HepG2 (cell line): ENCODE measurements at regions not wholly inside any gene's neighbourhood (a gene's known extent, or its start where the extent isn't known, plus 50 kb on each side); places are given as distances from the start of the nearest gene placed in this dataset.

Experiments
- ATAC-seq: fragments of 200-7000 bp; cut with Tn5 transposase; 3 replicates; pipeline ENCODE4 v1.9.1; 2020; ENCODE audit warnings: mild to moderate bottlenecking, moderate library complexity
- BruUV-seq: library from RNA; stranded (reverse); fragments of 400-500 nt; replicated peaks from 2 replicates; lab custom pipeline; 2021; lab: Mats Ljungman, UMichigan
- CTCF ChIA-PET: fragments of 300-600 bp; formaldehyde crosslinking; extraction: SDS; loops from one replicate; lab custom pipeline; 2021; ENCODE audit warnings: low total read pairs, inconsistent platforms, low intra/inter-chr PET ratio; lab: Yijun Ruan, JAX
- POLR2A ChIA-PET: fragments of 350-600 bp; sonication (Branson Sonifier 250); formaldehyde crosslinking; loops from one replicate; lab custom pipeline; 2020; ENCODE audit warnings: antibody characterized with exemption, inconsistent platforms; lab: Yijun Ruan, JAX
- DNase-seq: peaks from one replicate; pipeline ENCODE4 v3.0.0-alpha.2; 2015; ENCODE audit warnings: low spot score
- FAIRE-seq: peaks from 3 replicates; lab custom pipeline; 2011; peaks lifted over from hg19 to GRCh38; lab: Jason Lieb, UNC
- H2AFZ ChIP-seq: one replicate; pipeline ENCODE4 v1.6.1; 2011; ENCODE audit warnings: low read length, inconsistent platforms
- H3K27ac ChIP-seq: fragments of 300-600 bp; 3 replicates; pipeline ENCODE4 v1.8.0; 2011; ENCODE audit warnings: mixed run types, mild to moderate bottlenecking, mixed read lengths, low read length, inconsistent platforms; ENCODE audit not compliant: insufficient read depth; ENCODE audit errors: extremely low read length
- H3K27me3 ChIP-seq, 2 experiments: fragments of 200-600 bp in 1 of 2; 2 replicates in 1 of 2; 3 replicates in 1 of 2; pipeline versions ENCODE4 v1.6.0 to v1.8.0; 2011; ENCODE audit warnings: low read length in 2 of 2, mild to moderate bottlenecking in 2 of 2, moderate library complexity in 2 of 2, inconsistent platforms in 1 of 2; ENCODE audit not compliant: insufficient read depth in 2 of 2, control insufficient read depth in 1 of 2
- H3K36me3 ChIP-seq, 2 experiments: fragments of 200-600 bp in 1 of 2; replicated peaks in 1 of 2; 2 replicates in 1 of 2; 3 replicates in 1 of 2; pipeline versions ENCODE4 v1.5.1 to v1.8.0; 2011; ENCODE audit warnings: low read length in 2 of 2, inconsistent platforms in 1 of 2; ENCODE audit not compliant: insufficient read depth in 2 of 2, control insufficient read depth in 1 of 2
- H3K4me1 ChIP-seq: 2 replicates; pipeline ENCODE4 v1.5.1; 2012; ENCODE audit warnings: low read length, inconsistent platforms; ENCODE audit not compliant: insufficient read depth
- H3K4me2 ChIP-seq: 2 replicates; pipeline ENCODE4 v1.6.0; 2011; ENCODE audit warnings: low read depth, low read length, inconsistent platforms
- H3K4me3 ChIP-seq, 3 experiments: fragments of 200-600 bp in 1 of 3; sonication (generic), shearing (Covaris generic) in 1 of 3; replicated peaks in 1 of 3; 2 replicates each; pipeline ENCODE4 v1.5.1; 2011 to 2016; ENCODE audit warnings: low read length in 3 of 3, inconsistent platforms in 2 of 3, low read depth in 2 of 3, mild to moderate bottlenecking in 2 of 3, control low read depth in 1 of 3, mixed read lengths in 1 of 3; ENCODE audit not compliant: insufficient read depth in 1 of 3
- H3K79me2 ChIP-seq: one replicate; pipeline ENCODE4 v1.6.1; 2011; ENCODE audit warnings: low read length, inconsistent platforms; ENCODE audit not compliant: insufficient read depth
- H3K9ac ChIP-seq: 2 replicates; pipeline ENCODE4 v1.6.0; 2011; ENCODE audit warnings: mild to moderate bottlenecking, low read depth, low read length, inconsistent platforms; ENCODE audit not compliant: insufficient read depth
- H3K9me3 ChIP-seq: 2 replicates; pipeline ENCODE4 v1.5.1; 2012; ENCODE audit warnings: mild to moderate bottlenecking, low read length
- H4K20me1 ChIP-seq: 2 replicates; pipeline ENCODE4 v1.6.0; 2011; ENCODE audit warnings: inconsistent platforms, mild to moderate bottlenecking, low read length, moderate library complexity; ENCODE audit not compliant: insufficient read depth
- HNRNPUL1 ChIP-seq: fragments of 200-400 bp; formaldehyde crosslinking; IDR thresholded peaks from 2 replicates; pipeline ENCODE4 v1.6.1; 2017; ENCODE audit warnings: low read depth, mild to moderate bottlenecking, low read length, moderate library complexity
- ZNF615 ChIP-seq: sonication (generic); formaldehyde crosslinking; IDR thresholded peaks from 2 replicates; pipeline ENCODE4 v1.5.0; 2020; ENCODE audit warnings: mild to moderate bottlenecking, missing genetic modification reagents, borderline replicate concordance
- WGBS: methylation state at CpG from one replicate; pipeline ENCODE4 v1.1.6; 2017; ENCODE audit warnings: low lambda C conversion rate; 5-methylcytosine and 5-hydroxymethylcytosine counted together
- in situ Hi-C: cut with HindIII; loops from 2 replicates; pipeline ENCODE4 v1.10.0; 2017; ENCODE audit warnings: low pct_unique_long_range_greater_than_20kb; ENCODE audit not compliant: extremely low pct_ligation_motif_present
- intact Hi-C: fragments of 100-400 bp; cut with micrococcal nuclease; formaldehyde crosslinking; loops from one replicate; pipeline ENCODE4 v1.10.0; 2022; ENCODE audit not compliant: unreplicated experiment
- TF ChIP-seq, protein P1 (sequence below): sonication (generic); formaldehyde crosslinking; IDR thresholded peaks from 2 replicates; pipeline ENCODE4 v1.4.0; 2020; ENCODE audit warnings: mild to moderate bottlenecking, missing genetic modification reagents
- TF ChIP-seq, protein P2 (sequence below): sonication (generic); formaldehyde crosslinking; IDR thresholded peaks from 2 replicates; pipeline ENCODE4 v1.8.1; 2023; ENCODE audit warnings: mild to moderate bottlenecking, moderate library complexity, missing genetic modification reagents
- TF ChIP-seq, protein P3 (sequence below): sonication (generic); formaldehyde crosslinking; IDR thresholded peaks from 2 replicates; pipeline ENCODE4 v1.5.0; 2020; ENCODE audit warnings: mild to moderate bottlenecking, missing genetic modification reagents, borderline replicate concordance
- TF ChIP-seq, protein P4 (sequence below): sonication (generic); formaldehyde crosslinking; IDR thresholded peaks from 2 replicates; pipeline ENCODE4 v1.5.1; 2020; ENCODE audit warnings: missing genetic modification reagents, mild to moderate bottlenecking, borderline replicate concordance

DNA sequence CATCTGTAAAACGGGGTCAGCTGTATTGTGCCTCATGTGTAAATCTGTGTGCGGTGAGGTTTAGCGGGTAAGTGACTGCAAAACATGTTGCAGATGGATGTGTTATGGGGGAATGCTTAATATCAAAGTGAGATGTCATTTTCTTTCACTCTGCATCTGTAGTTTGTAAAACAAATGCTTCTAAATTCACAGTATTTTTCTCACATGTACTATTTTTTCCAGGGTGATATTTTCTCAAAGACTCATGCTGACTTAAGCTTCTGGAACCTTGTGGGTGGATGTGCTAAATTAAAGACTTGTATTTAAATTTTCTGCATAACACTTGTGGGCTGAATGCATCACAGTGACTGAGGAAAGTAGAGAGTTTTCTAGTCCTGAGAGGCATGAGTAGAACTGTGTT is 115.2 kb upstream of the TP63 start:
- in situ Hi-C loops: no loop called here
- H3K4me2 ChIP-seq: no peak overlapping the region

More for the DNA sequence above, 115.2 kb upstream of the TP63 start:
- no peak overlapping the region for H2AFZ ChIP-seq
- no peak overlapping the region for H3K9ac ChIP-seq
- H3K9me3 ChIP-seq: peaks cover 15% of the 10 kb centered on the region
- ChIA-PET CTCF (no interaction called here), POLR2A (no interaction called here)
- ATAC-seq (no peak), FAIRE-seq (no peak), DNase-seq (no peak)
- no peaks in the 10 kb centered on the region for H3K4me1 ChIP-seq
- no peak overlapping the region for H3K27ac ChIP-seq
- intact Hi-C loops: no loop called here
- no peak overlapping the region for H3K4me3 ChIP-seq
- H4K20me1 ChIP-seq: no peaks in the 10 kb centered on the region
- H3K79me2 ChIP-seq: no peaks in the 10 kb centered on the region
- 2% methylated on average over 3 of the region's 3 CpGs for whole genome bisulfite sequencing
- no peaks in the 10 kb centered on the region for H3K36me3 ChIP-seq
- no TSS peak for BruUV-seq
- no peaks in the 10 kb centered on the region for H3K27me3 ChIP-seq
- no peak for TF ChIP-seq HNRNPUL1
- TF ChIP-seq, protein P1, sequence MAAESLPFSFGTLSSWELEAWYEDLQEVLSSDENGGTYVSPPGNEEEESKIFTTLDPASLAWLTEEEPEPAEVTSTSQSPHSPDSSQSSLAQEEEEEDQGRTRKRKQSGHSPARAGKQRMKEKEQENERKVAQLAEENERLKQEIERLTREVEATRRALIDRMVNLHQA (CRISPR knock-in tag): no peak
- TF ChIP-seq, protein P2, sequence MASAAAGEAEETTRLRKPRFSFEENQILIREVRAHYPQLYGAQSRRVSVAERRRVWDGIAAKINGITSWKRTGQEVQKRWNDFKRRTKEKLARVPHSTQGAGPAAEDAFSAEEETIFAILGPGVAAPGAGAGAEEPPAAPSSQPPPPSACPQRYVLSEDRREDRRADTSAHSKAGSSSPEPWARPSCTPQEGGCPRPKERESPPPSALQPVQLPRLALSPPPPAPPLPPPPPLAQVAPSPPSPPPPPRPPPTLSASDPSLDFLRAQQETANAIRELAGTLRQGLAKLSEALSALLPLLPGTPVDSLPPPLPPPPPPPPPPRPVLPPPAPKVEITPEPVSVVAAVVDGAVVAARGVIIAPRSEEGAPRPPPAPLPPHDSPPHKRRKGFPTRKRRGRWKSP: no peak
- TF ChIP-seq, protein P3, sequence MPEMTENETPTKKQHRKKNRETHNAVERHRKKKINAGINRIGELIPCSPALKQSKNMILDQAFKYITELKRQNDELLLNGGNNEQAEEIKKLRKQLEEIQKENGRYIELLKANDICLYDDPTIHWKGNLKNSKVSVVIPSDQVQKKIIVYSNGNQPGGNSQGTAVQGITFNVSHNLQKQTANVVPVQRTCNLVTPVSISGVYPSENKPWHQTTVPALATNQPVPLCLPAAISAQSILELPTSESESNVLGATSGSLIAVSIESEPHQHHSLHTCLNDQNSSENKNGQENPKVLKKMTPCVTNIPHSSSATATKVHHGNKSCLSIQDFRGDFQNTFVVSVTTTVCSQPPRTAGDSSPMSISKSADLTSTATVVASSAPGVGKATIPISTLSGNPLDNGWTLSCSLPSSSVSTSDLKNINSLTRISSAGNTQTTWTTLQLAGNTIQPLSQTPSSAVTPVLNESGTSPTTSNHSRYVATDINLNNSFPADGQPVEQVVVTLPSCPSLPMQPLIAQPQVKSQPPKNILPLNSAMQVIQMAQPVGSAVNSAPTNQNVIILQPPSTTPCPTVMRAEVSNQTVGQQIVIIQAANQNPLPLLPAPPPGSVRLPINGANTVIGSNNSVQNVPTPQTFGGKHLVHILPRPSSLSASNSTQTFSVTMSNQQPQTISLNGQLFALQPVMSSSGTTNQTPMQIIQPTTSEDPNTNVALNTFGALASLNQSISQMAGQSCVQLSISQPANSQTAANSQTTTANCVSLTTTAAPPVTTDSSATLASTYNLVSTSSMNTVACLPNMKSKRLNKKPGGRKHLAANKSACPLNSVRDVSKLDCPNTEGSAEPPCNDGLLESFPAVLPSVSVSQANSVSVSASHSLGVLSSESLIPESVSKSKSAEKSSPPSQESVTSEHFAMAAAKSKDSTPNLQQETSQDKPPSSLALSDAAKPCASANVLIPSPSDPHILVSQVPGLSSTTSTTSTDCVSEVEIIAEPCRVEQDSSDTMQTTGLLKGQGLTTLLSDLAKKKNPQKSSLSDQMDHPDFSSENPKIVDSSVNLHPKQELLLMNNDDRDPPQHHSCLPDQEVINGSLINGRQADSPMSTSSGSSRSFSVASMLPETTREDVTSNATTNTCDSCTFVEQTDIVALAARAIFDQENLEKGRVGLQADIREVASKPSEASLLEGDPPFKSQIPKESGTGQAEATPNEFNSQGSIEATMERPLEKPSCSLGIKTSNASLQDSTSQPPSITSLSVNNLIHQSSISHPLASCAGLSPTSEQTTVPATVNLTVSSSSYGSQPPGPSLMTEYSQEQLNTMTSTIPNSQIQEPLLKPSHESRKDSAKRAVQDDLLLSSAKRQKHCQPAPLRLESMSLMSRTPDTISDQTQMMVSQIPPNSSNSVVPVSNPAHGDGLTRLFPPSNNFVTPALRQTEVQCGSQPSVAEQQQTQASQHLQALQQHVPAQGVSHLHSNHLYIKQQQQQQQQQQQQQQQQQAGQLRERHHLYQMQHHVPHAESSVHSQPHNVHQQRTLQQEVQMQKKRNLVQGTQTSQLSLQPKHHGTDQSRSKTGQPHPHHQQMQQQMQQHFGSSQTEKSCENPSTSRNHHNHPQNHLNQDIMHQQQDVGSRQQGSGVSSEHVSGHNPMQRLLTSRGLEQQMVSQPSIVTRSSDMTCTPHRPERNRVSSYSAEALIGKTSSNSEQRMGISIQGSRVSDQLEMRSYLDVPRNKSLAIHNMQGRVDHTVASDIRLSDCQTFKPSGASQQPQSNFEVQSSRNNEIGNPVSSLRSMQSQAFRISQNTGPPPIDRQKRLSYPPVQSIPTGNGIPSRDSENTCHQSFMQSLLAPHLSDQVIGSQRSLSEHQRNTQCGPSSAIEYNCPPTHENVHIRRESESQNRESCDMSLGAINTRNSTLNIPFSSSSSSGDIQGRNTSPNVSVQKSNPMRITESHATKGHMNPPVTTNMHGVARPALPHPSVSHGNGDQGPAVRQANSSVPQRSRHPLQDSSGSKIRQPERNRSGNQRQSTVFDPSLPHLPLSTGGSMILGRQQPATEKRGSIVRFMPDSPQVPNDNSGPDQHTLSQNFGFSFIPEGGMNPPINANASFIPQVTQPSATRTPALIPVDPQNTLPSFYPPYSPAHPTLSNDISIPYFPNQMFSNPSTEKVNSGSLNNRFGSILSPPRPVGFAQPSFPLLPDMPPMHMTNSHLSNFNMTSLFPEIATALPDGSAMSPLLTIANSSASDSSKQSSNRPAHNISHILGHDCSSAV (CRISPR knock-in tag): no peak
- TF ChIP-seq, protein P4, sequence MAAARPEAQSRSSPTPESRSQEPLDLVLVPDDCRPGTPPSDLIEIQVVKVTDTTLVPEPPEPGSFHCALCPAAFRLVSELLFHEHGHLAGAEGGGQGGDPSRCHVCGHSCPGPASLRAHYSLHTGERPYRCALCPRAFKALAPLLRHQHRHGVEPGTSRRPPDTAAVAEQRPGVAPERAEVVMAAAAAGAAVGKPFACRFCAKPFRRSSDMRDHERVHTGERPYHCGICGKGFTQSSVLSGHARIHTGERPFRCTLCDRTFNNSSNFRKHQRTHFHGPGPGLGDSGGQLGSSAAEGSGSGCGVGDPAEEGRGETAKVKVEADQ: no peak
- no peak for TF ChIP-seq ZNF615
